SU-DHL-6 (cell line): ENCODE measurements at regions not wholly inside any gene's neighbourhood (a gene's known extent, or its start where the extent isn't known, plus 50 kb on each side); places are given as distances from the start of the nearest gene placed in this dataset.

Experiments
- H2AFZ ChIP-seq: fragments of 200-600 bp; sonication (generic); 2 replicates; pipeline ENCODE4 v1.6.1; 2014; ENCODE audit warnings: low read depth, mild to moderate bottlenecking, moderate library complexity, mixed read lengths, antibody characterized with exemption, low read length; ENCODE audit not compliant: severe bottlenecking
- H3F3A ChIP-seq: fragments of 200-600 bp; shearing (Covaris generic); 2 replicates; pipeline ENCODE4 v1.6.0; 2016; ENCODE audit warnings: antibody characterized with exemption, mild to moderate bottlenecking; ENCODE audit not compliant: insufficient read depth
- H3K27ac ChIP-seq: fragments of 200-600 bp; sonication (generic); 2 replicates; pipeline ENCODE4 v1.5.1; 2016; ENCODE audit warnings: low read depth, mild to moderate bottlenecking, low read length, moderate library complexity, mixed read lengths
- H3K27me3 ChIP-seq: fragments of 200-600 bp; sonication (generic), shearing (Covaris generic); 2 replicates; pipeline ENCODE4 v1.6.0; 2014; ENCODE audit warnings: mild to moderate bottlenecking, low read length
- H3K36me3 ChIP-seq: fragments of 200-600 bp; sonication (generic); 2 replicates; pipeline ENCODE4 v1.6.1; 2014; ENCODE audit warnings: mild to moderate bottlenecking, low read length, mixed read lengths
- H3K4me2 ChIP-seq: fragments of 300-600, 200-600 bp; shearing (Covaris generic), sonication (generic); 2 replicates; pipeline ENCODE4 v1.6.0; 2014; ENCODE audit warnings: low read length, low read depth, mild to moderate bottlenecking; ENCODE audit not compliant: poor library complexity, severe bottlenecking
- H3K4me3 ChIP-seq: fragments of 200-600 bp; sonication (generic); 2 replicates; pipeline ENCODE4 v1.5.1; 2014; ENCODE audit warnings: antibody characterized with exemption, low read length, mild to moderate bottlenecking, mixed read lengths; ENCODE audit not compliant: insufficient read depth, poor library complexity, severe bottlenecking
- H3K79me2 ChIP-seq: fragments of 200-600 bp; sonication (generic); 2 replicates; pipeline ENCODE4 v1.6.1; 2014; ENCODE audit warnings: mild to moderate bottlenecking, low read length, moderate library complexity; ENCODE audit not compliant: insufficient read depth
- H3K9ac ChIP-seq: fragments of 200-600 bp; sonication (generic); 2 replicates; pipeline ENCODE4 v1.7.0; 2014; ENCODE audit warnings: mild to moderate bottlenecking, low read length
- H3K9me2 ChIP-seq: fragments of 200-600 bp; sonication (generic); replicated peaks from 2 replicates; pipeline ENCODE4 v1.6.1; 2014; ENCODE audit warnings: low read length; ENCODE audit not compliant: insufficient read depth
- H3K9me3 ChIP-seq: fragments of 200-600 bp; sonication (generic); 2 replicates; pipeline ENCODE4 v1.6.1; 2014; ENCODE audit warnings: low read length, mixed read lengths; ENCODE audit not compliant: insufficient read depth
- H4K20me1 ChIP-seq: fragments of 200-600 bp; sonication (generic); 2 replicates; pipeline ENCODE4 v1.6.1; 2014; ENCODE audit warnings: low read depth, mild to moderate bottlenecking, antibody characterized with exemption, low read length, moderate library complexity, mixed read lengths
- CTCF ChIP-seq: fragments of 200-600 bp; sonication (generic); IDR thresholded peaks from one replicate; pipeline ENCODE4 v1.5.1; 2017; ENCODE audit warnings: antibody characterized with exemption, mild to moderate bottlenecking, low read length, moderate library complexity; ENCODE audit not compliant: insufficient read depth, poor library complexity, severe bottlenecking
- EZH2phosphoT487 ChIP-seq: fragments of 200-600 bp; sonication (generic), shearing (Covaris generic); conservative IDR thresholded peaks from 2 replicates; pipeline ENCODE4 v1.6.1; 2018; ENCODE audit warnings: mild to moderate bottlenecking, antibody characterized with exemption, low read length, moderate library complexity, mixed read lengths

- no peaks in the 10 kb centered on the region for H3K9me3 ChIP-seq
- H4K20me1 ChIP-seq: no peaks in the 10 kb centered on the region
- H3K4me3 ChIP-seq: no peak overlapping the region
- H3K79me2 ChIP-seq: no peaks in the 10 kb centered on the region
- no peak for TF ChIP-seq CTCF
- no peak for TF ChIP-seq EZH2phosphoT487
- no peak overlapping the region for H3K4me2 ChIP-seq
- H3K9ac ChIP-seq: no peak overlapping the region
- no peaks in the 10 kb centered on the region for H3K9me2 ChIP-seq
- H3F3A ChIP-seq: no peaks in the 10 kb centered on the region
- H2AFZ ChIP-seq: no peak overlapping the region
- no peaks in the 10 kb centered on the region for H3K36me3 ChIP-seq
- H3K27ac ChIP-seq: no peak overlapping the region
- no peaks in the 10 kb centered on the region for H3K27me3 ChIP-seq
Observed at GRCh38 chr6:115798229-115798628, 262.5 kb downstream of the FRK start.

- no peak overlapping the region for H3K27ac ChIP-seq
- H4K20me1 ChIP-seq: no peaks in the 10 kb centered on the region
- no peaks in the 10 kb centered on the region for H3K79me2 ChIP-seq
- H3K9ac ChIP-seq: no peak overlapping the region
- no peak overlapping the region for H3K4me3 ChIP-seq
- H3K36me3 ChIP-seq: no peaks in the 10 kb centered on the region
- H3F3A ChIP-seq: no peaks in the 10 kb centered on the region
- H3K4me2 ChIP-seq: no peak overlapping the region
- no peaks in the 10 kb centered on the region for H3K9me2 ChIP-seq
- no peak for TF ChIP-seq CTCF
- no peak overlapping the region for H2AFZ ChIP-seq
- H3K9me3 ChIP-seq: no peaks in the 10 kb centered on the region
- H3K27me3 ChIP-seq: no peaks in the 10 kb centered on the region
Observed at GRCh38 chr6:115796829-115797228, 263.9 kb downstream of the FRK start.

- Histone ChIP-seq H4K20me1 (no peaks in the 10 kb centered on the region), H3K9ac (no peak overlapping the region)
Observed at GRCh38 chr6:115796061-115796460, 264.6 kb downstream of the FRK start.

More at GRCh38 chr6:115796061-115796460, 264.6 kb downstream of the FRK start:
- no peak for TF ChIP-seq CTCF
- no peak for TF ChIP-seq EZH2phosphoT487
- no peaks in the 10 kb centered on the region for H3K79me2 ChIP-seq
- H3K27ac ChIP-seq: no peak overlapping the region
- H3K9me2 ChIP-seq: no peaks in the 10 kb centered on the region
- H3K9me3 ChIP-seq: no peaks in the 10 kb centered on the region
- no peaks in the 10 kb centered on the region for H3K27me3 ChIP-seq
- H3K36me3 ChIP-seq: no peaks in the 10 kb centered on the region
- H3F3A ChIP-seq: no peaks in the 10 kb centered on the region
- no peak overlapping the region for H2AFZ ChIP-seq
- H3K4me3 ChIP-seq: no peak overlapping the region
- no peak overlapping the region for H3K4me2 ChIP-seq
